Motor neuron (in vitro differentiated cells): ENCODE measurements at regions not wholly inside any gene's neighbourhood (a gene's known extent, or its start where the extent isn't known, plus 50 kb on each side); places are given as distances from the start of the nearest gene placed in this dataset.

Experiments used
- ATAC-seq, 8 experiments: fragments of 200-7000 bp; cut with Tn5 transposase; replicated peaks in 6 of 8; 2 replicates each; pipeline ENCODE4 v1.8.0; 2021; ENCODE audit warnings: mild to moderate bottlenecking in 8 of 8, moderate library complexity in 8 of 8
- H3K27ac ChIP-seq, 2 donors: fragments of 250-450 bp; sonication (Bioruptor Pico); 2 replicates each; pipeline ENCODE4 v1.9.0; 2021; ENCODE audit warnings: antibody characterized with exemption in 2 of 2, mild to moderate bottlenecking in 2 of 2, moderate library complexity in 1 of 2
- H3K4me1 ChIP-seq, 2 donors: fragments of 250-450 bp; sonication (Bioruptor Pico); replicated peaks in 1 of 2; 2 replicates each; pipeline ENCODE4 v1.6.1; 2021; ENCODE audit warnings: antibody characterized with exemption in 2 of 2, mild to moderate bottlenecking in 2 of 2, moderate library complexity in 1 of 2
- H3K4me3 ChIP-seq, 5 donors: fragments of 250-450 bp; sonication (Bioruptor Pico); 2 replicates each; pipeline ENCODE4 v1.9.0; 2021; ENCODE audit warnings: antibody characterized with exemption in 5 of 5, mild to moderate bottlenecking in 5 of 5, moderate library complexity in 4 of 5
- WGBS, 10 experiments: fragments of 450-650 bp; shearing (Covaris generic); methylation state at CpG; one replicate each; pipeline ENCODE4 v1.0.0; 2022; 5-methylcytosine and 5-hydroxymethylcytosine counted together
- in situ Hi-C, 9 experiments: fragments of 400-800 bp; cut with MboI; loops; one replicate each; pipeline ENCODE4 v1.15.0; 2021; ENCODE audit warnings: low sequenced_read_pairs in 9 of 9, low pct_unique_long_range_greater_than_20kb in 2 of 9; ENCODE audit not compliant: unreplicated experiment in 9 of 9

DNA sequence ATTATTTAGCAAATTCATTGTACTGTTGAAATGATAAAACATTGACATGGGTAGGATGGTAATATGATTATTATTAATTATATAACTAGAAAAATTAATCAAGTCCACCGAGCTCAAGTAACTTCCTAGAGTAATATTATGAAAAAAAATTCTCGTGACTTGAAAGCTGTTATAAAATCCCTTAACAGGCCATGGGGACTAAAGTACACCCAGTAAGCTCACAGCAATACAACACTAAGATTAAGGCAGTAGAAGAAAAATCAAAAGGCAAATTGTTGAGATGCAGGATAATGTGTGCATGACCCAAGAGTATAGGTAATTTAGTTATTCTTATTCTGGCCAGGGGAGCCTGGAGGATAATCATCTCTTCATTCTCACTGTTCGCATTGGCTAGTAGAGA, 162.6 kb upstream of the LRIG3 start:
- H3K27ac ChIP-seq, result no peak overlapping the region
- ATAC-seq, result no peak
- in situ Hi-C loops, result loop anchor here in 3 of 9 experiments (10.0 to 25.0 kb wide), 4 partner anchors 168 to 546 kb away; partner anchors contain the start of gene LRIG3 (in 2 of the 3)
- no peak overlapping the region for H3K4me3 ChIP-seq
- 85 to 100% (median 91%) methylated on average over 2 to 3 of the region's 3 CpGs; no CpG with 5 or more reads in 1 of the 10 experiments for WGBS, 10 experiments
- H3K4me1 ChIP-seq, result peaks cover 0 to 13% of the 10 kb centered on the region in 2 donors

DNA sequence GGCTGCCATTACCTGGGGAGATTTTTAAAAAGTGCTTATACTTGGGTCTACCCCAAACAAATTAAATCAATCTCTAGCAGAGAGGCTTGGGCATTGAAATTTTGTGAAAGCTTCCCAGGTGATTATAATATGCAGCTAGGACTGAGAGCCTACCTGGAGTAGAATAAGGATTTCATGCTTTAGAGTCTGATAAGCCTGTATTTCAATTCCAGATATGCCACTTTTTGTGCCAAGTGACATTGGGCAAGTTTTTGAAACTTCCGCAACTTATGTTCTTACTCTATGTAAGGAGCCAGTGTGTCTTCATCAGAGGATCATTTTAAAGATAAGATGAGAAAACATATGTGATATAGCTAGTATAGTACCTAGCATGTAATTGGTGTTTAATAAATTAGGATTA, 159.8 kb upstream of the LRIG3 start:
- in situ Hi-C loops, result loop anchor here in 3 of 9 experiments (10.0 to 25.0 kb wide), 4 partner anchors 165 to 543 kb away; partner anchors contain the start of gene LRIG3 (in 2 of the 3)
- Histone ChIP-seq H3K4me1 (peaks cover 0 to 6% of the 10 kb centered on the region in 2 donors), H3K27ac (no peak overlapping the region), H3K4me3 (no peak overlapping the region)
- WGBS, 10 experiments, result 100% methylated on average over 1 of the region's 1 CpG; no CpG with 5 or more reads in 4 of the 10 experiments
- no peak for ATAC-seq

DNA sequence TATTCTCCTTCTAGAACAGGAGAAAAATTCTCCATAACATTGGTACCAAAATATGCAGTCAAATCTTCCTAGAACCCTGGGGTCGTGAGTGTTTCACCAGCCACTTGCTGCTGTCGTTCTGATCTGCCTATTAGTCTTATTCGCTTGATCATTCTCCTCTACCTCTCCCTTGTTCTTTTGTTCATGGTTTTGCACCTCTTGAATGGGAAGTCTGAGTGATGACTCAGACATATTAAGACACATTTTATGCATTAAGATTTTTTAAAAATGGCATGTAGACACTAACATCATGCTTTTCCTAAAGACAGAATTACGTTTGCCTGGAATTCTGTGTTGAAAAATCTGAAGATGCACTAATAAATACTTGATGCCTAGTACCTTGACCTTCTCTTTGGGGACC, 159.2 kb upstream of the LRIG3 start:
- ATAC-seq, result no peak
- Histone ChIP-seq H3K27ac (no peak overlapping the region), H3K4me3 (no peak overlapping the region), H3K4me1 (peaks cover 0 to under 1% of the 10 kb centered on the region in 2 donors)
- 61 to 88% (median 72%) methylated on average over 1 to 4 of the region's 4 CpGs for whole genome bisulfite sequencing, 10 experiments
- in situ Hi-C loops, result loop anchor here in 3 of 9 experiments (25.0 kb wide), 2 partner anchors 167 to 542 kb away; partner anchors contain the start of gene LRIG3 (in 2 of the 3)

DNA sequence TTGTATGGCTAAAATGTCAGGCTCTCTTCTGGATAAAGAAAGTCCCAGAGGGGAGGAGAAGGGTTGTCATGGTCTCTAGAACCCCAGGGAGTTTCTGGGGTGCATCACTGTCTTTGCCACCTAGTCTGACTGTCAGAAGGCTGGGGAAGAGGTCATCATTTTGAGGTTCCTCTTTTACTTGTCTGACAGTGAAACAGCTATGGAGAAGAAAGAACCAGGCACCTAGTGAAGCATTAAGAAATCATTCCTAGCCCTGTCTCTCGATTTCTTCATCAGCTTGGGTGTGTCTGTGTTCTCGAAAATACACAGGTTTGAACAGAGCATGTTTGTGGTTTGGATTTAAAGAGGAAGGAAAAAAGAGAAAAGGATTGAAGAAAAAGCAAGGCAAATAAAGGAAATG, 158.7 kb upstream of the LRIG3 start:
- in situ Hi-C loops, result loop anchor here in 3 of 9 experiments (25.0 kb wide), 2 partner anchors 167 to 542 kb away; partner anchors contain the start of gene LRIG3 (in 2 of the 3)

DNA sequence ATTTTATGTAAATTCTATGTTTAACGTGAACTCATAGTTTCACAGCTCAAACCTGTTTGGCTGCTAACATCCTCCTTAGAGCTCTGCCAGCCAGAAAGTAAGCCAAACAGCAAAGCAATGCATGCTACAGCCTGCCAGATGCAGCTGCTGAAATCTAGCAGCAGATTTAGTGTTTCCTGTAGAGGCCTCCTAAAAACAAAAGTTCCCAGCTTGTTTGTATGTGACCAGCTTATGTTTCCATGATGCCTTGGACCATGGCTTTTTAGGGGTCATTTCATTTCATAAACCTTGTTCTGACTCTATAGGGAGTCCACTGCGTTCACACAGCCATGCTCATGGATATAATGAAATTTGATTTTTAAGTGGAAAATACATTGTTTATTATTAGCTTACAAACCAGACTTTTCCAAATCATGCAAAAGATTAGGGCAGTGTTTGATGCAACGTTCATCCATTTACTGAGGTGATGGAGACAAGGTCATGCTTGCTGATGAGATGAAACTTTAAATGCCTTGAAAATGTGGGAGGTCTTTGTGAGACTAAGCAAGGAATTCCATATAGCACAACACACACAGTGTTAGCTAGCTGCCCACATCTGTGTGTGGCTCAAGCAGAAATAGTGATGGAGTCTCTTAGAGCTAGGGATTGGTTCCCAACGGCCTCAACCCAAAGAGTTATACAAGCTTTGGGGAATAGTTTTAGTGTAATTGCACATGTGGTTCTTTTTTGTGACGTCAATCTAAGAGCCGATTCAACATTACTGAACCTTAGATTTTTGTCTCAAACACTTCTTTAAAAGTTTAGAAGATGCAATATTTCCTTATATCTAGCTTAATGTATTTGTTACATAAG, 157.5 kb upstream of the LRIG3 start:
- WGBS, 10 experiments, result 5 to 95% (median 67%) methylated on average over 1 to 6 of the region's 6 CpGs
- ATAC-seq, result peak in 1 of 8 experiments; percentile 34
- H3K4me3 ChIP-seq, result no peak overlapping the region
- no peaks in the 10 kb centered on the region for H3K4me1 ChIP-seq
- H3K27ac ChIP-seq, result no peak overlapping the region
- in situ Hi-C loops, result loop anchor here in 3 of 9 experiments (25.0 kb wide), 2 partner anchors 166 to 540 kb away; partner anchors contain the start of gene LRIG3 (in 2 of the 3)

More for the DNA sequence above, 158.7 kb upstream of the LRIG3 start:
- no peak for ATAC-seq
- Histone ChIP-seq H3K4me3 (no peak overlapping the region), H3K4me1 (no peaks in the 10 kb centered on the region), H3K27ac (no peak overlapping the region)
- WGBS, 10 experiments, result 32 to 90% (median 78%) methylated on average over 2 of the region's 2 CpGs

DNA sequence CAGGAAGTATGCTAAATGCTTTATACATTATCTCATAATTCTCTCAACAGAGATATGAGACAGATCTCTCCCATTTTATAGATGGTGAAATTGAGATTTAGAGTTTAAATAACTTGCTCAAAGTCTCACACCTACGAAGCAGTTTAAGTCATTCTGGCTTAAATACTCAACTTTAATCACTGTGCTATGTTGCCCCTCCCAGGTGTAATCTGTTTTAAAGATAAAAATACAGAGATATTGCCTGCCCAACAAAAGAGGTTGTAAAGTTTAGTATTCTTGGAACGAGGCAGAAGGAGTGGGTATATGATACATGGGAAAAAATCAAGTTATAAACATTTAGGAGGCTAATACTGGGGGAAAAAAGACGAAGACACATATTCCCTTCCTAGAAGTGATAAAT, 156.8 kb upstream of the LRIG3 start:
- ATAC-seq, result no peak
- in situ Hi-C loops, result loop anchor here in 3 of 9 experiments (25.0 kb wide), 2 partner anchors 165 to 540 kb away; partner anchors contain the start of gene LRIG3 (in 2 of the 3)
- no peaks in the 10 kb centered on the region for H3K4me1 ChIP-seq
- no peak overlapping the region for H3K4me3 ChIP-seq
- WGBS, 10 experiments, result 33 to 96% (median 79%) methylated on average over 1 to 3 of the region's 3 CpGs
- no peak overlapping the region for H3K27ac ChIP-seq

DNA sequence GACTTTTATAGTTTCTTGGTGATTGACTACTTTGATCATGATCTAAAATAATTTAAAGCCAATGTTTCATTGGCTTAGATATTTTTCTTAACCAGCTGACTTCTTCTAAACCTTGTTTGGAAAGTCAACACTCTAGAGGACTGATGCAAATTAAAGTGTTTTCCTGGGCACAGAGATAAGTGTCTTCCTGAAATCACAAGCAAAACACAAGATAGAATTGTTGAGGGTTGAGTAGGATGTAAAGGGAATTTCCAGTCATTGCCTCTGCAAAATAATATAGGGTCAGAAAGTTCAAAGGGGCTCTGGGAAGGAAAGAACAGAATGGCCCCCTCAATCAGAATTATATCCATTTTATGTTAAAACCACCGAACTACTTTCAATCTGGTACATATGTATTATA, 156.3 kb upstream of the LRIG3 start:
- ATAC-seq, result peak in 1 of 8 experiments; percentile 60
- WGBS, 10 experiments, result 20 to 91% (median 63%) methylated on average over 1 of the region's 1 CpG; no CpG with 5 or more reads in 3 of the 10 experiments
- in situ Hi-C loops, result loop anchor here in 3 of 9 experiments (25.0 kb wide), 2 partner anchors 164 to 539 kb away; partner anchors contain the start of gene LRIG3 (in 2 of the 3)

DNA sequence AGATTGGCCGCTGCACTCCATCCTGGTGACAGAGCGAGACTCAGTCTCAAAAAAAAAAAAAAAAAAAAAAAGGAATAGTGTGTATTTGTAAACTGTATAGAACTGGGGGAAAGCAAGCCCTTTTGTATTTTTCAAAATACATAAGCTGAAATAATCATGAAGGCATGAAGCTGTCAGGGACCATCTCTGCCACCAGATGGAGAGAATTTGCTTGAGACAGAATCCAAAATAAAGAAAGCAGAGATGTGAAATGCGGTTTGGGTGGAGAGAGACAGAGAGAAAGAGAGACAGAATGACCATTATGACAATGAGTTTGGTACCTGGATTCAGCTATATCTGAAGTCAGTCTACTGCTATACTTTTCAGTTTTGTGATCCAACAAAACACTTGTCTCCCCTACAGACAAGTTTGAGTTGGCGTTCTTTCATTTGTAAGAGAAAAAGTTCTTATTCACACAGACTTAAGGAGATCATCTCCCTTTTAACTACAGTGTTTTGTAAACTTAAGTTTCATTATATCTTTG, 155.7 kb upstream of the LRIG3 start:
- ATAC-seq, result no peak
- Histone ChIP-seq H3K4me1 (no peaks in the 10 kb centered on the region), H3K27ac (no peak overlapping the region), H3K4me3 (no peak overlapping the region)
- whole genome bisulfite sequencing, 10 experiments, result 55 to 100% (median 90%) methylated on average over 1 to 4 of the region's 4 CpGs; no CpG with 5 or more reads in 1 of the 10 experiments
- in situ Hi-C loops, result loop anchor here in 3 of 9 experiments (25.0 kb wide), 2 partner anchors 164 to 539 kb away; partner anchors contain the start of gene LRIG3 (in 2 of the 3)

More for the DNA sequence above, 156.3 kb upstream of the LRIG3 start:
- Histone ChIP-seq H3K4me1 (no peaks in the 10 kb centered on the region), H3K27ac (no peak overlapping the region), H3K4me3 (no peak overlapping the region)

DNA sequence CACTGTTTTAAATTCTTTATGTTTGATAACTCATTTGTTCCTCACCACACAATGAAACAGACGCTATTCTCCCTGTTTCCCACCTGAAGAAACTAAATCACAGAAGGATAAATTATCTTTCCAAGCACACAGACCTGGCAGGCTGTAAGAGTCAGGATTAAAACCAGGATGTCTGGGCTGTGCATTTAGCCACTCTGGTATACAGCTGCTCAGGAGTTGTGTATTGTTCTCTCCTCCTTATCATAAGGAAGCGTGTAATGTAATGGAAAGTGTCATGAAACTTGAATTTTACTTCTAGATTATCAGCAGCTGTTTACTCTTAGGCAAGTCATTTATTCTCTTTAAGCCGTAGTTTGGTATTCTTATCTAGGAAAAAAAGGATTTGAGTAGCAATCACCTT, 154.8 kb upstream of the LRIG3 start:
- Histone ChIP-seq H3K27ac (no peak overlapping the region), H3K4me3 (no peak overlapping the region), H3K4me1 (no peaks in the 10 kb centered on the region)
- WGBS, 10 experiments, result 80 to 100% (median 95%) methylated on average over 1 to 3 of the region's 3 CpGs; no CpG with 5 or more reads in 1 of the 10 experiments
- in situ Hi-C loops, result loop anchor here in 3 of 9 experiments (25.0 kb wide), 2 partner anchors 163 to 538 kb away; partner anchors contain the start of gene LRIG3 (in 2 of the 3)
- peak in 1 of 8 experiments; percentile 4 for ATAC-seq

DNA sequence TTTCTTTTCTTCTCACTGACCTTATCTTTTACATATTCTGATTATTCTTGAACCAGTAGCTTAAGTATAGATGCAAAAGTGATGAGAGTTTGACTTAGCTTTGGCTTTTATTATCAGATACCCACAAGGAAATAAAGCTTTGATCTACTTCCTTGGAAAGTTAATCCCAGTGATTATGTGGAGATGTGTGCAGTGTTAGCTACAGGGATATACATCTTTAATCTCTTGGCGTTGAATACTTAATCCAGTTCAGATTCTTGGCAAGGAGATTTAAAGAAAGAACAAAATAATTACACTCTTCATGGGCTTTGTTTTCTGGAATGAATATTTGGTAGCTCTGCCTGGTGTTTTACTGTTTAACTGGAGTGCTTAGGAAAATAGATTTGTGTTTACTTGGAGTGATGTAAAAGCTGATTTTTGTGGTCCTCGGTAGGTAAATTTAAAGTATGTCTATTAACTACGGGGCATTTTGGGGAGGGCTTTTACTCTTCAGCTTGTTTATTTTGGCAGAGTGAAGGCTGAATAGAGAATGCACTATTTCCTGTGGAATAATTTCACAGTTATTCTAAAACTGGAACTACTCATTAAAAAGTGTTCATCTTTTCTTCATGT, 150.1 kb upstream of the LRIG3 start:
- Histone ChIP-seq H3K27ac (no peak overlapping the region), H3K4me3 (no peak overlapping the region), H3K4me1 (peaks cover 10 to 14% of the 10 kb centered on the region in 2 donors)
- WGBS, 10 experiments, result 0 to 100% (median 68%) methylated on average over 1 to 3 of the region's 3 CpGs; no CpG with 5 or more reads in 1 of the 10 experiments
- in situ Hi-C loops, result no loop called here
- peak in 2 of 8 experiments; percentile 54 to 60 for ATAC-seq

DNA sequence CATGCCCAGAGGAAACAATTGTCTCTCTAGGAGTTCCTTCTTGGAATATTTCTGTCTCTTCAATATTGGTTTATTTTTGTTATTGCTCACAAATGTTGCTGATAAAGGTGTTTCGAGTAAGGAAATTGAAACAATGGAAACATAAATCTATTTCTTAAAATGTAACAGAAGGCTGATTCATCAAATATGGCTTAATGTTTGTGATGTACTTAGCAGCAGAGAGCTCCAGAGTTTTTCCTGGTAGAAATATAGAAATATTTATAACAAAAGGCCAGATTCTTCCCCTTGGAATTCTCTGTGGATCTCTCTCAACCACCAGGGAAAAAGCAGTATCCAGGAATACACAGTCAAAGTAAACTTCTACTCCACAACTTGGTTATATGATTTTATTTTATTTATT, 149.2 kb upstream of the LRIG3 start:
- Histone ChIP-seq H3K4me1 (peaks cover 10 to 14% of the 10 kb centered on the region in 2 donors), H3K4me3 (no peak overlapping the region), H3K27ac (no peak overlapping the region)
- in situ Hi-C loops, result no loop called here
- ATAC-seq, result no peak
- 14 to 100% (median 100%) methylated on average over 1 of the region's 1 CpG for WGBS, 10 experiments

DNA sequence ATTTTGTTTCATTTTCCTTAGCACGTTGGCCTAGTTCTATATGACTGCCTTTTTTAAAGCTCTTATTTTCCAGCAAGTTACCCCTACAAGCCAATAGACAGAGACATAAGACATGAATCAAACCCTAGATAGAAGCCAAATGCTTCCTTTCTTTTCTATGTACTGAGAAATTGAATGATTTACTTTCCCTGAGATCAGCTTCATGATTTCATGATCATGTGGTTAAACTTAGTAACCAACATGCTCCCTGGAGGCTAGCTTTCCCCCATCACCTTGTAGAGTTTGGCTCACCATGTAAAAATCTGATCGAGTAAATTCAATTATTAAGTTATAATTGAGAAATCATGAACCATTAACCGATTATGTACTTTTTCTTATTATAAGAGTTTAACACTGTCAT, 148.1 kb upstream of the LRIG3 start:
- Histone ChIP-seq H3K27ac (no peak overlapping the region), H3K4me1 (peaks cover 10 to 14% of the 10 kb centered on the region in 2 donors), H3K4me3 (no peak overlapping the region)
- 38 to 96% (median 85%) methylated on average over 2 to 3 of the region's 3 CpGs for WGBS, 10 experiments
- in situ Hi-C loops, result no loop called here
- peak in 3 of 8 experiments; percentile 37 to 43 (median 40) for ATAC-seq
